BE2C (cell line): ENCODE measurements at regions not wholly inside any gene's neighbourhood (a gene's known extent, or its start where the extent isn't known, plus 50 kb on each side); places are given as distances from the start of the nearest gene placed in this dataset.
"Not testable (repeated sequence)": the region's sequence is repeated elsewhere in the genome, so short reads cannot be mapped to it uniquely, and the experiment has no call there.

Experiments
- DNase-seq: peaks from one replicate; pipeline ENCODE4 v3.0.0-alpha.2; 2020
- H3K27me3 ChIP-seq: fragments of 250-450 bp; sonication (Bioruptor Pico); 2 replicates; pipeline ENCODE4 v1.5.1; 2020; ENCODE audit warnings: mild to moderate bottlenecking
- H3K36me3 ChIP-seq: fragments of 250-450 bp; sonication (Bioruptor Pico); 2 replicates; pipeline ENCODE4 v1.5.1; 2020; ENCODE audit warnings: mild to moderate bottlenecking
- H3K4me1 ChIP-seq: fragments of 250-450 bp; sonication (Bioruptor Pico); 2 replicates; pipeline ENCODE4 v1.5.1; 2020
- H3K4me3 ChIP-seq: 2 replicates; pipeline ENCODE4 v1.5.1; 2011; ENCODE audit warnings: low read depth, low read length
- H3K9me3 ChIP-seq: fragments of 250-450 bp; sonication (Bioruptor Pico); 2 replicates; pipeline ENCODE4 v1.5.1; 2020
- TF ChIP-seq, protein P1 (sequence below): IDR thresholded peaks from 2 replicates; pipeline ENCODE4 v1.5.1; 2012; ENCODE audit warnings: mild to moderate bottlenecking, low read depth, low read length

DNA sequence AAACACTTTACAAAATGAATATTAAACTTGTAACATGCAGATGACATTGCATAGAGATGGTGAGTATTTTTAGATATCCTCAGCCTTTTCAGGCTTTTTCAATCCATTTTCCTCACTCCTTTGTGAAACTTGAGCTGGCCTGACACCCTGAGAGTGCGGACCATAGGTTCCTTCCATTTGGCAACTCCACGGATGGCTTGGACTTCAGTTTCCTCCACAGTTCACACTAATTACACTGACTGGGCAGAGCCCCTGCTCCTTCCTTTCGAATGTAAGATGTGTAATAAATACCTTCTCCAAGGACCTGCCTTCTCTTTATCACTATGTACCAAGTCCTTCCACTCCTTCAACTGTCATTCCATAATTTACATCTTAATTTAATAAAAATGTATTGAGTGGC is 141.7 kb upstream of the LRIG1 start:
- DNase-seq = no peak
- H3K27me3 ChIP-seq = no peaks in the 10 kb centered on the region; the same call in 1 of the 2 replicates
- no peak overlapping the region for H3K4me3 ChIP-seq
- TF ChIP-seq, protein P1, sequence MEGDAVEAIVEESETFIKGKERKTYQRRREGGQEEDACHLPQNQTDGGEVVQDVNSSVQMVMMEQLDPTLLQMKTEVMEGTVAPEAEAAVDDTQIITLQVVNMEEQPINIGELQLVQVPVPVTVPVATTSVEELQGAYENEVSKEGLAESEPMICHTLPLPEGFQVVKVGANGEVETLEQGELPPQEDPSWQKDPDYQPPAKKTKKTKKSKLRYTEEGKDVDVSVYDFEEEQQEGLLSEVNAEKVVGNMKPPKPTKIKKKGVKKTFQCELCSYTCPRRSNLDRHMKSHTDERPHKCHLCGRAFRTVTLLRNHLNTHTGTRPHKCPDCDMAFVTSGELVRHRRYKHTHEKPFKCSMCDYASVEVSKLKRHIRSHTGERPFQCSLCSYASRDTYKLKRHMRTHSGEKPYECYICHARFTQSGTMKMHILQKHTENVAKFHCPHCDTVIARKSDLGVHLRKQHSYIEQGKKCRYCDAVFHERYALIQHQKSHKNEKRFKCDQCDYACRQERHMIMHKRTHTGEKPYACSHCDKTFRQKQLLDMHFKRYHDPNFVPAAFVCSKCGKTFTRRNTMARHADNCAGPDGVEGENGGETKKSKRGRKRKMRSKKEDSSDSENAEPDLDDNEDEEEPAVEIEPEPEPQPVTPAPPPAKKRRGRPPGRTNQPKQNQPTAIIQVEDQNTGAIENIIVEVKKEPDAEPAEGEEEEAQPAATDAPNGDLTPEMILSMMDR = no peak
- no peaks in the 10 kb centered on the region for H3K9me3 ChIP-seq
- no peaks in the 10 kb centered on the region for H3K4me1 ChIP-seq
- H3K36me3 ChIP-seq = no peaks in the 10 kb centered on the region

DNA sequence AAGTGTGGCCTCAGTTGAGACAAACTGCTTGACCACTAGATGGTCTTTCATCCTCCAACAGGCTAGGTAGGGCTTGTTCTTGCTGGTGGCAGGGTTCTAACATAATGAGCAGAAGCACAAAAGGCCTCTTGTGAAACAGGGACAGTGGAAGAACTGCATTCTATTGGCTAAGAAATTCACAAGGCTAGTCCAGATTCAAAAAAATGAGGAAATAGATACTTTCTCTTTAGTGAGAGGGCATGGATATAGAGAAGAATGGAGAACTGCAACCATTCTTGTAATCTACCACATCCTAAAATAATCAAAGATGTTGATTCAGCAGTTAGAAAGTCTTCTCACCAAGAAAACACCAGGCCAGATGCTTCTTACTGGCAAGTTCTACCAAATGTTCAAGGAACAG is 143.7 kb upstream of the LRIG1 start:
- TF ChIP-seq, protein P1 = no peak
- no peak for DNase-seq
- H3K4me1 ChIP-seq = no peaks in the 10 kb centered on the region
- no peaks in the 10 kb centered on the region; the same call in 1 of the 2 replicates for H3K27me3 ChIP-seq
- no peaks in the 10 kb centered on the region for H3K9me3 ChIP-seq
- no peaks in the 10 kb centered on the region for H3K36me3 ChIP-seq
- no peak overlapping the region for H3K4me3 ChIP-seq

DNA sequence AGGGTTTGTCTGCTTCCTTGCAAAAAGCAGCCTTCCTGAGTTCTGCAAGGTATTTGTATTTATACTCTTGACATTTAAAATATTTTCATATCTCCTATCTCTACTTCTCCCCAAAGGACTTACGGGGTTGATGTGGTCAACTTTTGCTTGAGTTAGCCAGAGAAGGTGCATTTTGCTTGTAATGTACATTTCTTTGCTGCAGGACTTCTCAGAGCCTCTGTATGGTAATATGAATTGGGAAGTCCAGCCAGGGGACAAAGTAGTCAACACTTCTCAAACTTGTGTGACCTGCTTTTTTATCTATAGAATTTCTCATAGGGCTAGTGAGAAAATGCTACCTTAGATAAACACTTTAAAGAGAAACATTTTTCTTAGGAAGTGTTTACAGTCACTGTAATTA is 148.2 kb upstream of the LRIG1 start:
- H3K27me3 ChIP-seq = no peaks in the 10 kb centered on the region
- H3K36me3 ChIP-seq = no peaks in the 10 kb centered on the region
- H3K4me1 ChIP-seq = no peaks in the 10 kb centered on the region
- no peak overlapping the region for H3K4me3 ChIP-seq
- no peak for DNase-seq
- TF ChIP-seq, protein P1 = no peak
- no peaks in the 10 kb centered on the region for H3K9me3 ChIP-seq

DNA sequence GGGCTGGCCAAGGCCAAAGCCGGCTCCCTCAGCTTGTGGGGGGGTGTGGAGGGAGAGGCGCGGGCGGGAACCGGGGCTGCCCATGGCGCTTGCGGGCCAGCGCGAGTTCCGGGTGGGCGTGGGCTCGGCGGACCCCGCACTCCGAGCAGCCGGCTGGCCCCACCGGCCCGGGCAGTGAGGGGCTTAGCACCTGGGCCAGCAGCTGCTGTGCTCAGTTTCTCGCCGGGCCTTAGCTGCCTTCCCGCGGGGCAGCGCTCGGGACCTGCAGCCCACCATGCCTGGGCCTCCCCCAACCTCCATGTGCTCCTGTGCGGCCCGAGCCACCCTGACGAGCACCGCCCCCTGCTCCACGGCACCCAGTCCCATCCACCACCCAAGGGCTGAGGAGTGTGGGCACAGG is 150.7 kb upstream of the LRIG1 start:
- not testable (repeated sequence) for H3K27me3 ChIP-seq, H3K4me1 ChIP-seq, DNase-seq, H3K4me3 ChIP-seq, H3K9me3 ChIP-seq, H3K36me3 ChIP-seq

DNA sequence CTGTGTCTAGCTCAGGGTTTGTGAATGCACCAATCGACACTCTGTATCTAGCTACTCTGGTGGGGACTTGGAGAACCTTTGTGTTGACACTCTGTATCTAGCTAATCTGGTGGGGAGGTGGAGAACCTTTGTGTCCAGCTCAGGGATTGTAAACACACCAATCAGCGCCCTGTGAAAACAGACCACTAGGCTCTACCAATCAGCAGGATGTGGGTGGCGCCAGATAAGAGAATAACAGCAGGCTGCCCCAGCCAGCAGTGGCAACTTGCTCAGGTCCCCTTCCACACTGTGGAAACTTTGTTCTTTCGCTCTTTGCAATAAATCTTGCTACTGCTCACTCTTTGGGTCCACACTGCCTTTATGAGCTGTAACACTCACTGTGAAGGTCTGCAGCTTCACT is 151.3 kb upstream of the LRIG1 start:
- not testable (repeated sequence) for DNase-seq

DNA sequence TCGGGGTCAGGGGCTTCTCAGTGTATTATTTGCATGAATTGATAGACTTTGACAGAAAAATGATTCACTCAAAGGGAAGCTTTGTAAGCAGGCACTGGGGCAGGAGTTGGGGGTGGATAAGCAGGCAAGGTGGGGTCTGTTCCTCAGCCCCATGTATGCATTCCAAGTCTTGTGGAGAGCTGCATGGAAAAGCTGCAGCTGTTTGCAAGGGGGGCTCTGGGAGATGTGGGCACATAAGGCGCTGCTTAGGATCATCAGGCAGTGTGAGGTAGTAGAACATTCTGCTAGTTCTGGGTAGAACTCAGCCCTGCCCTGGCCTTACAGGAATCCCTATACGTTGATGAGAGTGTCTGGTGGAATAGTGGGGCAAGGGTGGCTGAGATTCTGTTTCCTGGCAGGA is 154.2 kb upstream of the LRIG1 start:
- no peaks in the 10 kb centered on the region for H3K9me3 ChIP-seq
- H3K27me3 ChIP-seq = no peaks in the 10 kb centered on the region
- TF ChIP-seq, protein P1 = no peak
- no peaks in the 10 kb centered on the region for H3K4me1 ChIP-seq
- DNase-seq = no peak
- no peaks in the 10 kb centered on the region for H3K36me3 ChIP-seq
- no peak overlapping the region for H3K4me3 ChIP-seq

More for the DNA sequence above, 151.3 kb upstream of the LRIG1 start:
- not testable (repeated sequence) for H3K4me3 ChIP-seq, H3K4me1 ChIP-seq, H3K36me3 ChIP-seq, H3K27me3 ChIP-seq, H3K9me3 ChIP-seq

DNA sequence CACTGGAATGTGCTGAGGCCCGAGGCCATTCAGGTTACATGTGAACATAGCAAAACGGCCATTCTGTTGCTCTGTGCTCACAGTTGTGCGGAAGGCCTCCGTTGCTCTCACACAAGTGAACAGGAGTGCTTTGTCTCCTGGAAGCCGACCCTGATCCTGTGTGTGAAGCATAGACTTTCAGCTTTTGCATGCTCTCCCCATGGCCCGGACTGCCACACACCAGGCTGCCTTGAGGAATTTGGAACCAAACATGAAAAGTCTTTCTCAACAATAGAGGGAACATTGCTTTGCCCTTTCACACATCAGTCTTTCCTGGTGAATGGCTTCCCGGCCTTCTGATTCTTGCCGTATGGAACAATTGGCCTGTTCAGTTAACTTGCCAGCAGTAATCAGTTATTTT is 154.8 kb upstream of the LRIG1 start:
- Histone ChIP-seq H3K9me3 (no peaks in the 10 kb centered on the region), H3K27me3 (no peaks in the 10 kb centered on the region), H3K4me3 (no peak overlapping the region), H3K4me1 (no peaks in the 10 kb centered on the region), H3K36me3 (no peaks in the 10 kb centered on the region)
- TF ChIP-seq, protein P1 = no peak
- DNase-seq = no peak
